Activated B cell treated with CpG ODN at 0.5 μM for 24 hours (primary cell): ENCODE measurements at regions not wholly inside any gene's neighbourhood (a gene's known extent, or its start where the extent isn't known, plus 50 kb on each side); places are given as distances from the start of the nearest gene placed in this dataset.

ENCODE experiments used
- ATAC-seq: fragments of 200-7000 bp; cut with Tn5 transposase; one replicate; pipeline ENCODE4 v1.10.0; 2021; ENCODE audit warnings: low read depth, mild to moderate bottlenecking, moderate library complexity
- CTCF ChIA-PET: fragments of 350-600 bp; sonication (Branson Sonifier 250); formaldehyde crosslinking; loops from one replicate; lab custom pipeline; 2021; ENCODE audit warnings: antibody characterized with exemption; lab: Charles Lee
- POLR2A ChIA-PET: fragments of 350-600 bp; sonication (Branson Sonifier 250); formaldehyde crosslinking; loops from one replicate; lab custom pipeline; 2021; ENCODE audit warnings: antibody characterized with exemption; lab: Charles Lee
- DNase-seq: peaks from one replicate; pipeline ENCODE4 v3.0.0; 2022
- H3K27ac Mint-ChIP-seq: one replicate; pipeline ENCODE4 v1.8.0; 2020; ENCODE audit warnings: mixed read lengths
- H3K27me3 Mint-ChIP-seq: one replicate; pipeline ENCODE4 v1.8.0; 2021; ENCODE audit warnings: mixed read lengths
- H3K36me3 Mint-ChIP-seq: one replicate; pipeline ENCODE4 v1.8.0; 2021; ENCODE audit warnings: low read depth, mixed read lengths
- H3K4me1 Mint-ChIP-seq: one replicate; pipeline ENCODE4 v1.8.0; 2021; ENCODE audit warnings: mixed read lengths
- H3K4me3 Mint-ChIP-seq: one replicate; pipeline ENCODE4 v1.8.0; 2020; ENCODE audit warnings: mild to moderate bottlenecking, mixed read lengths
- H3K9me3 Mint-ChIP-seq: one replicate; pipeline ENCODE4 v1.8.0; 2020; ENCODE audit warnings: mixed read lengths
- CTCF ChIP-seq: fragments of 200-600 bp; IDR thresholded peaks from one replicate; pipeline ENCODE4 v1.8.0; 2022; ENCODE audit warnings: antibody characterized with exemption, mild to moderate bottlenecking
- intact Hi-C: fragments of 100-400 bp; cut with micrococcal nuclease; formaldehyde crosslinking; loops from one replicate; pipeline ENCODE4 v1.15.1; 2024

GRCh38 chr2:42978175-42978886, 185.9 kb upstream of the HAAO start:
- ChIA-PET POLR2A (no interaction called here), CTCF (interaction anchor here (0.9 to 7.4 kb wide), 3 partner anchors 251 to 506 kb away, joined by 3 to 54 read pairs (median 10); no protein-coding TSS in a partner anchor)
- intact Hi-C loops = loop anchor here (5.0 kb wide), 1 partner anchor 129 kb away; no protein-coding TSS in a partner anchor
- ATAC-seq = no peak
- Mint-ChIP-seq H3K4me1 (peaks cover 29% of the 10 kb centered on the region), H3K36me3 (no peaks in the 10 kb centered on the region), H3K27me3 (peaks cover 3% of the 10 kb centered on the region), H3K9me3 (no peaks in the 10 kb centered on the region), H3K27ac (no peak overlapping the region), H3K4me3 (no peak overlapping the region)
- no peak for DNase-seq
- no peak for TF ChIP-seq CTCF

GRCh38 chr2:42977270-42978174, 185.1 kb upstream of the HAAO start:
- ATAC-seq (no peak), DNase-seq (no peak)
- Mint-ChIP-seq H3K4me1 (peaks cover 29% of the 10 kb centered on the region), H3K27me3 (peaks cover 3% of the 10 kb centered on the region), H3K36me3 (no peaks in the 10 kb centered on the region), H3K4me3 (no peak overlapping the region), H3K27ac (no peak overlapping the region), H3K9me3 (no peaks in the 10 kb centered on the region)
- intact Hi-C loops = loop anchor here (5.0 kb wide), 1 partner anchor 130 kb away; no protein-coding TSS in a partner anchor
- TF ChIP-seq CTCF = no peak
- CTCF ChIA-PET = interaction anchor here (0.8 to 7.4 kb wide), 4 partner anchors 251 to 507 kb away, joined by 3 to 54 read pairs (median 7); no protein-coding TSS in a partner anchor
- POLR2A ChIA-PET = no interaction called here

- TF ChIP-seq CTCF = no peak
- POLR2A ChIA-PET = interaction anchor here (0.7 to 1.2 kb wide), 3 partner anchors 244 to 511 kb away, joined by 3 to 8 read pairs (median 4); no protein-coding TSS in a partner anchor
- Mint-ChIP-seq H3K4me3 (no peak overlapping the region), H3K27ac (no peak overlapping the region), H3K27me3 (peaks cover 3% of the 10 kb centered on the region), H3K4me1 (peaks cover 35% of the 10 kb centered on the region), H3K9me3 (no peaks in the 10 kb centered on the region), H3K36me3 (no peaks in the 10 kb centered on the region)
- CTCF ChIA-PET = interaction anchor here (0.8 to 7.4 kb wide), 5 partner anchors 28 to 508 kb away, joined by 3 to 54 read pairs (median 4); no protein-coding TSS in a partner anchor
- ATAC-seq (no peak), DNase-seq (no peak)
- intact Hi-C loops = loop anchor here (5.0 kb wide), 1 partner anchor 131 kb away; no protein-coding TSS in a partner anchor
These were observed 184.0 kb upstream of the HAAO start for GRCh38 chr2:42976351-42976750.

DNA sequence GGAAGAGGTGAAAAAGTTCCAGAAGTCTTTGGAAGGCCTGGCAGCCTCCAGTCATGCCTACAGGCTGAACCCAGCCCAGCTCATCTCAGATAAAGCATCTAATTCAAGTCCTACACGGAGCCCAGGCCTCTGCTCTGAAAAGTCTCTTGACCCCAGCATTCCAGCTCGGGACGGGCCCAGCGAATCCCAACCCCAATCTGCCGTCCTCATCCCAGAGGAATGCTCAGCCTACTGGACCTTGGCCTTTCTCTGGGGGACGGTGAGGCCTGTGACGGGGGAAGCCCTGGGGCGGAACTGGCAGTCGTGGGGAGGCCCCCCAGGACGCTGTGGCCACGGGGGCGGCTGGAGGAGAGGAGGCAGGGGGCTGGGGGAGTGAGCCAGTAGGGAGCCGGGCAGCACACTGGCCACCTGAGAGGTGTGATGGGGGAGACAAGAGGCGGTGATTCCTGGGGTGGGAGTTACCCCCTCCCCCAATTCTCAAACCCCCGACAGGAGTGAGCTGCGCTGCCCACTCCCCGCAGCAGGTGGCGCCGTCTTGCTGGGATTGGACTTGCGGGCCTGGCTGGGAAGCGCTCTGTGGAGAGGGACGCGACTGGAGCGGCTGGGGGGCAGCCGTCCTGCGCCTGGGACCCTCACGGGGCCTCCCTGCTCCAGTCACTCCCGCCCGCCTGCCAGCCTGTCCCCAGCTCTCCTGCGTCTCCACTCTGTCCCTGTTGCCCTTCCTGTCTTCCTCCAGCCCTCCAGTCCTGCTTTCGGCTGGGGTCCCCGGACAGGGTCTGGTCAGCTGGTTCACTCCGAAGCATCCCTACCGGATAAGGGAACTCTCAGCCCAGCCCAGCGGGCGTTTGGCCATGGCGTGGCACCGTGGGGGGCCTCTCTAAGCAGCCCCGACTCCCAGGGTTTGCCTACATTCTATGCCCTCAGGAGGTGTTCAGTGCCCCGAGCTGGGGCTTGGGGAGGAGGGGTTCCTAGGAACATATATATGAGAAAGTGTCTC, 182.6 kb upstream of the HAAO start:
- no peak overlapping the region for H3K4me3 Mint-ChIP-seq
- no peaks in the 10 kb centered on the region for H3K36me3 Mint-ChIP-seq
- peak; percentile 76 for ATAC-seq
- DNase-seq = peak; percentile 54
- ChIA-PET POLR2A (interaction anchor here (0.7 to 1.2 kb wide), 2 partner anchors 243 to 247 kb away, joined by 4 read pairs; no protein-coding TSS in a partner anchor), CTCF (interaction anchor here (0.8 to 7.4 kb wide), 12 partner anchors 11 to 567 kb away, joined by 3 to 54 read pairs (median 4); no protein-coding TSS in a partner anchor)
- H3K4me1 Mint-ChIP-seq = peaks cover 35% of the 10 kb centered on the region
- H3K9me3 Mint-ChIP-seq = no peaks in the 10 kb centered on the region
- intact Hi-C loops = loop anchor here (1.0 to 5.0 kb wide), 5 partner anchors 26 to 509 kb away; no protein-coding TSS in a partner anchor
- H3K27me3 Mint-ChIP-seq = peaks cover 3% of the 10 kb centered on the region
- H3K27ac Mint-ChIP-seq = no peak overlapping the region
- TF ChIP-seq CTCF = no peak
